Vagina (tissue), 2 donors: ENCODE measurements at regions not wholly inside any gene's neighbourhood (a gene's known extent, or its start where the extent isn't known, plus 50 kb on each side); places are given as distances from the start of the nearest gene placed in this dataset.

Source experiments
- DNase-seq, 2 donors: peaks; one replicate each; pipeline ENCODE4 v3.0.0-alpha.2; 2017; ENCODE audit errors: extremely low spot score in 2 of 2
- H3K27ac ChIP-seq: fragments of 200-600 bp; sonication (generic); one replicate; pipeline ENCODE4 v1.5.1; 2019
- H3K27me3 ChIP-seq: fragments of 200-600 bp; sonication (generic); one replicate; pipeline ENCODE4 v1.5.1; 2019
- H3K36me3 ChIP-seq, 2 donors: fragments of 200-600 bp; sonication (generic); one replicate each; pipeline ENCODE4 v1.5.1; 2017 to 2019
- H3K4me1 ChIP-seq: fragments of 200-600 bp; sonication (generic); one replicate; pipeline ENCODE4 v1.5.1; 2019
- H3K4me3 ChIP-seq, 2 donors: fragments of 200-600 bp; sonication (generic); 1 replicate in 1 of 2; 2 replicates in 1 of 2; pipeline ENCODE4 v1.5.1; 2016 to 2019
- H3K9me3 ChIP-seq: fragments of 200-600 bp; sonication (generic); one replicate; pipeline ENCODE4 v1.5.1; 2019
- POLR2A ChIP-seq, 2 donors: fragments of 450-650 bp; IDR thresholded peaks; one replicate each; pipeline ENCODE4 v1.6.1; 2017; ENCODE audit warnings: antibody characterized with exemption in 2 of 2, mild to moderate bottlenecking in 2 of 2, moderate library complexity in 2 of 2
- POLR2AphosphoS5 ChIP-seq, 2 donors: sonication (generic); formaldehyde crosslinking; IDR thresholded peaks; one replicate each; pipeline ENCODE4 v1.9.0; 2017; ENCODE audit warnings: antibody characterized with exemption in 2 of 2, mild to moderate bottlenecking in 2 of 2, low read depth in 1 of 2; ENCODE audit not compliant: insufficient read depth in 1 of 2
- intact Hi-C: fragments of 100-400 bp; cut with DNase I; formaldehyde crosslinking; loops from one replicate; pipeline ENCODE4 v1.15.1; 2023
- TF ChIP-seq, protein P1 (sequence below), 3 experiments: fragments of 450-650 bp in 2 of 3; fragments of 200-600 bp in 1 of 3; sonication (generic) in 1 of 3; IDR thresholded peaks; one replicate each; pipeline ENCODE4 v1.5.1; 2017 to 2019; ENCODE audit warnings: antibody characterized with exemption in 3 of 3, mild to moderate bottlenecking in 2 of 3, moderate library complexity in 2 of 3

DNA sequence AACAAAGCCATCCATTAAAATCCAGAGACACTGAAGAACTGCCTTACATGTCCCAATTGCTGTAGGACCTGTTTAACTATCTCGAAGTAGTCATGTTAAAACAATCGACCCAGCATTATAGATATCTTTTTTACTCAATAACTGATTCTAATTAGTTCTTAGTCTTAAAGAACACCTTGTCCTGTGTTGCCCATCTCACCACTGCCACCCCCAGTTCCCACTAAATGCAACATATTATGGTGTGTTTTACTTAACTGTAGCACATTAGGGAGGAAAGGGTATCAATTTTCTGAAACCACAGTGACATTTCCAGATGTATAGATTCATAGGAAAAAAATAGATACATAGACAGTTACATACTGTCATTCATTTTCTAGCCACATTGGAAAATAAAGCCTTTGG, 221.2 kb downstream of the MEF2C start:
- TF ChIP-seq POLR2AphosphoS5 (IDR thresholded peaks at IDR 0.05; ENCODE audit: insufficient read depth in 1 of 2, low read depth in 1 of 2) (no peak), POLR2A (IDR thresholded peaks at IDR 0.05) (no peak)
- TF ChIP-seq, protein P1, sequence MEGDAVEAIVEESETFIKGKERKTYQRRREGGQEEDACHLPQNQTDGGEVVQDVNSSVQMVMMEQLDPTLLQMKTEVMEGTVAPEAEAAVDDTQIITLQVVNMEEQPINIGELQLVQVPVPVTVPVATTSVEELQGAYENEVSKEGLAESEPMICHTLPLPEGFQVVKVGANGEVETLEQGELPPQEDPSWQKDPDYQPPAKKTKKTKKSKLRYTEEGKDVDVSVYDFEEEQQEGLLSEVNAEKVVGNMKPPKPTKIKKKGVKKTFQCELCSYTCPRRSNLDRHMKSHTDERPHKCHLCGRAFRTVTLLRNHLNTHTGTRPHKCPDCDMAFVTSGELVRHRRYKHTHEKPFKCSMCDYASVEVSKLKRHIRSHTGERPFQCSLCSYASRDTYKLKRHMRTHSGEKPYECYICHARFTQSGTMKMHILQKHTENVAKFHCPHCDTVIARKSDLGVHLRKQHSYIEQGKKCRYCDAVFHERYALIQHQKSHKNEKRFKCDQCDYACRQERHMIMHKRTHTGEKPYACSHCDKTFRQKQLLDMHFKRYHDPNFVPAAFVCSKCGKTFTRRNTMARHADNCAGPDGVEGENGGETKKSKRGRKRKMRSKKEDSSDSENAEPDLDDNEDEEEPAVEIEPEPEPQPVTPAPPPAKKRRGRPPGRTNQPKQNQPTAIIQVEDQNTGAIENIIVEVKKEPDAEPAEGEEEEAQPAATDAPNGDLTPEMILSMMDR (IDR thresholded peaks at IDR 0.05): no peak
- intact Hi-C loops: no loop called here
- no peaks in the 10 kb centered on the region for H3K36me3 ChIP-seq
- H3K9me3 ChIP-seq: no peaks in the 10 kb centered on the region
- no peak for DNase-seq
- H3K4me3 ChIP-seq: no peak overlapping the region
- peaks cover 16% of the 10 kb centered on the region for H3K4me1 ChIP-seq
- H3K27ac ChIP-seq: no peak overlapping the region
- H3K27me3 ChIP-seq: peaks cover 26% of the 10 kb centered on the region

DNA sequence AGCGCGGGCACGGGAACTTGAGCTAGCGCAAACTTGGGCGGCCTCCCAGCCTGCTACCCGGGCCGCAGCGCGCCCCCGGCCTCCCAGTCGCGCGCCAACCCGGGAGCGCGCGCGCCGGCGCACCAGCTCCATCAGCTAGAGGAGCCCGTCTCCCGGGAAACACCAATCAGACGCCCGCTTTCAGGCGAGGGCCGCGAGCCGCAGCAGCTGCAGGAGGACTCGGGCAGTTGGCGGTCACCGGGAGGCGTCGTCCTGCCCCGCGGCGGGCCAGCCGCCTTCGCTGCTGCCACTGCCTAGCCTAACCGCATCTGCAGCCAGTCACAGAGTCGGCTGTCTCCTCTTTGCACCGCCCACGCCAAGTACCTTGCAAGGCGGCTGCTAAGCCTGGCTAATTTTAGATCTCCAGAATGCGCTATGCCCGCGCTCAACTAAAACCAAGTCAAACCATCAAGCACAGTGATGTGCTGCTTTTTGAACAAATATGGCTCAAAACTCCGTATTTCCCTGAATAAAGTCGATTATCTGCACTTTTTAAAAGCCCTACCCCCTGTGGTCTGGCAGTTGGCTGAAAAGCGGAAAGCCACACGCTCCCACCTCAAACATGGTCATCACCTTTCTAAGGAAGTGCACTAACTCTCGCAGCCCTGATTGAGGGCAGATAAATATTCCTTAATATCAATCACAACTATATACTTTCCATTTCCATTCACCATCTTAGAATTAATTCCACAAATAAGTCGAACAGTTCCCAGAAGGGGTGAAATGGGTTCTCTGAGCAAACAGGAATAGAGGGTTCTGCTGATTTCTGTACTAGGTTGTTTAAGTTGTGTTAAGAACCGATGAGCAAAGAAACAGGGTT, 221.8 kb downstream of the MEF2C start:
- H3K27ac ChIP-seq: no peak overlapping the region
- H3K4me1 ChIP-seq: peaks cover 12% of the 10 kb centered on the region
- intact Hi-C loops: no loop called here
- TF ChIP-seq POLR2A (IDR thresholded peaks at IDR 0.05) (no peak), POLR2AphosphoS5 (IDR thresholded peaks at IDR 0.05; ENCODE audit: insufficient read depth in 1 of 2, low read depth in 1 of 2) (no peak)
- TF ChIP-seq, protein P1 (IDR thresholded peaks at IDR 0.05): no peak
- no peak for DNase-seq
- peaks cover 26% of the 10 kb centered on the region for H3K27me3 ChIP-seq
- H3K4me3 ChIP-seq: peak overlapping the region; percentile 34 to 44
- no peaks in the 10 kb centered on the region for H3K9me3 ChIP-seq
- H3K36me3 ChIP-seq: no peaks in the 10 kb centered on the region

DNA sequence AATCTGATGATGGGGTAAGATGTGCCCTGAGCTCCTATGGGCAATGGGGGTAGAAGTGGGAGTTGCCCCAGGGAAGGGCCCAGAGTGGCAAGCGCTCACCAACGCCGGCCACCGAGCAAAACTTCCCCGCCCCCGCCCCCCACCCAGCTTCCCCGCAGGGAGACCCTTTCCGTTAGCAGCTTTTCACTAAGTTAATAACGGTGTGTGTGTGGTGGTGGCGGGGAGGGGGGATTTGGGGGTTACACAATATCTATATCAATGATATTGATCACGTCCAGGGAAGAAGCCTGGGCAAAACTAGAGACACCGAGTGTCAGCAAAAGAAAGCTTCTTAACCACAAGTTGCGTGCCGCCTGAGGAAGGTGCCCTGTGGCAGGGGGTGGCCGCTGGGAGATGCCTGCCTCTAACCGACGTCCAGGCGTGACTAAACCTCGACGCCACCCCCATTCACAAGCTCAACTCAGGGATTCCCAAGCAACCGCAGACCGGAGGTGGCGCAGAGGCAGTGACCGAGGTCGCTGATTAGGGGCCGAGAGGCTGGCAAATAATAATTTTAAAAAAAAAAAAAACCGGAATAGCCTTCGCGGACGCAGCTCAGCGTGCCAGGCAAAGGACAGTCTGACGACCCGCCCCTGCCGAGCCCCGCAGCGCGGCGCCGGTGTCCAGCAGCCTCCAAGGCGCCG, 222.6 kb downstream of the MEF2C start:
- Histone ChIP-seq H3K27ac (no peak overlapping the region), H3K9me3 (no peaks in the 10 kb centered on the region), H3K27me3 (peaks cover 26% of the 10 kb centered on the region), H3K4me3 (peak overlapping the region; percentile 34 to 44), H3K4me1 (peaks cover 12% of the 10 kb centered on the region), H3K36me3 (no peaks in the 10 kb centered on the region)
- TF ChIP-seq, protein P1 (IDR thresholded peaks at IDR 0.05): no peak
- no peak for TF ChIP-seq POLR2AphosphoS5 (IDR thresholded peaks at IDR 0.05; ENCODE audit: insufficient read depth in 1 of 2, low read depth in 1 of 2)
- TF ChIP-seq POLR2A (IDR thresholded peaks at IDR 0.05): no peak
- intact Hi-C loops: no loop called here
- DNase-seq: no peak

DNA sequence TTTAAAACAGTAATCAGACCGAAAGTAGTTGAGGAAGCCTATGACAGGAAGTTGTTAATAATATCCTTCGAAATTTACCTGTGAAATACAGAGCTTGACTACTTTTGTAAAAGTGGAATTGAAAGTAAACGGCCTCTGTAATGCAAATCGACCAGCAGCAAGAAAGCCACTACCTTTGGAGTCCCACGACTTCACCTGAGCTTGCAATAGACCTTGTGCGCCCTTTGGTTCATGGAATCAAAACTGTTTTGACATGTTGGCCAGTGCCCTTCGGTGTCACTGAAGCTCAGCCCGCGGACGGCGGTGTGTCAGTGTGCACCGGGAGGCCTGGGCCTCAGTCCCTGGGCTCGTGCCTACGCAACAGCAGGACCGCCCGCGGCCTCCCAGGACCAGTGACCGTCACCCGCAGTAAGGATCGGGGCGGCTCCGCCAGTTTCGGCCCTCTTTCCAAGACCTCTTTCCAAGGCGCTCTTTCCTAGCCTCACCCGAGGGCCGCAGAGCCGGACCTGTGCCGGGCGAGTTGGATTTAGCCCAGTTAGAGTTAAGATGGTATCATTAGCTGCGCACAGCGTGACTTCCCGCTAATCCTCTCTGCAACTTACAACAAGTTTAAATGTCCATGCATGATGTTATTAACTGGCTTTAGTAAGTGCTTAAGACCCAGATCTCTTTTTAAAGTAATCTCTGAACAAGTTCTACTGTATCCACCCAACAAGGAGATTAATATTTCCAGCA, 223.3 kb downstream of the MEF2C start:
- Histone ChIP-seq H3K4me3 (no peak overlapping the region), H3K27ac (no peak overlapping the region), H3K36me3 (no peaks in the 10 kb centered on the region), H3K4me1 (peaks cover 12% of the 10 kb centered on the region), H3K9me3 (no peaks in the 10 kb centered on the region), H3K27me3 (peaks cover 26% of the 10 kb centered on the region)
- no peak for DNase-seq
- intact Hi-C loops: no loop called here
- TF ChIP-seq, protein P1 (IDR thresholded peaks at IDR 0.05): no peak
- TF ChIP-seq POLR2A (IDR thresholded peaks at IDR 0.05) (no peak), POLR2AphosphoS5 (IDR thresholded peaks at IDR 0.05; ENCODE audit: insufficient read depth in 1 of 2, low read depth in 1 of 2) (no peak)
